Smooth muscle cell (in vitro differentiated cells): ENCODE measurements at regions not wholly inside any gene's neighbourhood (a gene's known extent, or its start where the extent isn't known, plus 50 kb on each side); places are given as distances from the start of the nearest gene placed in this dataset.

ENCODE experiments used
- DNase-seq: peaks from one replicate; lab custom pipeline; 2025; ENCODE audit not compliant: unreplicated experiment; lab: John Stamatoyannopoulos, UW
- H2AFZ ChIP-seq: fragments of 200-600 bp; sonication (generic); 2 replicates; pipeline ENCODE4 v1.6.0; 2016; ENCODE audit warnings: antibody characterized with exemption, low read depth, mild to moderate bottlenecking
- H3F3A ChIP-seq: fragments of 200-600 bp; sonication (generic); 2 replicates; pipeline ENCODE4 v1.6.0; 2017; ENCODE audit warnings: antibody characterized with exemption, low read depth
- H3K27ac ChIP-seq: fragments of 200-600 bp; sonication (generic); 2 replicates; pipeline ENCODE4 v1.5.1; 2016; ENCODE audit warnings: low read depth, mild to moderate bottlenecking
- H3K27me3 ChIP-seq: fragments of 200-600 bp; sonication (generic); 2 replicates; pipeline ENCODE4 v1.6.1; 2016; ENCODE audit warnings: low read depth, mild to moderate bottlenecking
- H3K36me3 ChIP-seq: fragments of 200-600 bp; sonication (generic); 2 replicates; pipeline ENCODE4 v1.5.1; 2016; ENCODE audit warnings: low read depth
- H3K4me1 ChIP-seq: fragments of 200-600 bp; sonication (generic); 2 replicates; pipeline ENCODE4 v1.5.1; 2016; ENCODE audit warnings: low read depth
- H3K4me2 ChIP-seq: fragments of 200-600 bp; sonication (generic); 2 replicates; pipeline ENCODE4 v1.6.0; 2016; ENCODE audit warnings: mild to moderate bottlenecking
- H3K4me3 ChIP-seq: fragments of 200-600 bp; sonication (generic); 2 replicates; pipeline ENCODE4 v1.5.1; 2016; ENCODE audit warnings: mild to moderate bottlenecking
- H3K79me2 ChIP-seq: fragments of 200-600 bp; sonication (generic); 2 replicates; pipeline ENCODE4 v1.6.0; 2016; ENCODE audit warnings: low read depth, mild to moderate bottlenecking
- H3K9ac ChIP-seq: fragments of 200-600 bp; sonication (generic); 2 replicates; pipeline ENCODE4 v1.6.0; 2016; ENCODE audit warnings: low read depth
- H3K9me3 ChIP-seq: fragments of 200-600 bp; sonication (generic); replicated peaks from 2 replicates; pipeline ENCODE4 v1.5.1; 2016; ENCODE audit warnings: low read depth
- H4K20me1 ChIP-seq: fragments of 200-600 bp; sonication (generic); 2 replicates; pipeline ENCODE4 v1.6.0; 2016; ENCODE audit warnings: low read depth
- WGBS: methylation state at CpG from one replicate; pipeline ENCODE4 v1.1.7; 2016; ENCODE audit warnings: low lambda C conversion rate; 5-methylcytosine and 5-hydroxymethylcytosine counted together
- TF ChIP-seq, protein P1 (sequence below): fragments of 200-600 bp; sonication (generic); IDR thresholded peaks from 2 replicates; pipeline ENCODE4 v1.5.1; 2017; ENCODE audit warnings: borderline replicate concordance, mild to moderate bottlenecking, antibody characterized with exemption; ENCODE audit not compliant: insufficient read depth, poor library complexity, severe bottlenecking

GRCh38 chr15:79192462-79193036 is 90.0 kb upstream of the ANKRD34C start:
- Histone ChIP-seq H3K9ac (no peak overlapping the region), H3K79me2 (no peaks in the 10 kb centered on the region), H4K20me1 (no peaks in the 10 kb centered on the region), H3K4me3 (no peak overlapping the region), H3K36me3 (no peaks in the 10 kb centered on the region), H3K9me3 (no peaks in the 10 kb centered on the region), H2AFZ (peak overlapping the region; percentile 1), H3F3A (no peaks in the 10 kb centered on the region), H3K27me3 (no peaks in the 10 kb centered on the region), H3K4me2 (no peak overlapping the region), H3K27ac (no peak overlapping the region), H3K4me1 (peaks cover 4% of the 10 kb centered on the region)
- TF ChIP-seq, protein P1, sequence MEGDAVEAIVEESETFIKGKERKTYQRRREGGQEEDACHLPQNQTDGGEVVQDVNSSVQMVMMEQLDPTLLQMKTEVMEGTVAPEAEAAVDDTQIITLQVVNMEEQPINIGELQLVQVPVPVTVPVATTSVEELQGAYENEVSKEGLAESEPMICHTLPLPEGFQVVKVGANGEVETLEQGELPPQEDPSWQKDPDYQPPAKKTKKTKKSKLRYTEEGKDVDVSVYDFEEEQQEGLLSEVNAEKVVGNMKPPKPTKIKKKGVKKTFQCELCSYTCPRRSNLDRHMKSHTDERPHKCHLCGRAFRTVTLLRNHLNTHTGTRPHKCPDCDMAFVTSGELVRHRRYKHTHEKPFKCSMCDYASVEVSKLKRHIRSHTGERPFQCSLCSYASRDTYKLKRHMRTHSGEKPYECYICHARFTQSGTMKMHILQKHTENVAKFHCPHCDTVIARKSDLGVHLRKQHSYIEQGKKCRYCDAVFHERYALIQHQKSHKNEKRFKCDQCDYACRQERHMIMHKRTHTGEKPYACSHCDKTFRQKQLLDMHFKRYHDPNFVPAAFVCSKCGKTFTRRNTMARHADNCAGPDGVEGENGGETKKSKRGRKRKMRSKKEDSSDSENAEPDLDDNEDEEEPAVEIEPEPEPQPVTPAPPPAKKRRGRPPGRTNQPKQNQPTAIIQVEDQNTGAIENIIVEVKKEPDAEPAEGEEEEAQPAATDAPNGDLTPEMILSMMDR: no peak
- 65% methylated on average over 10 of the region's 10 CpGs for WGBS
- DNase-seq: no peak

- Histone ChIP-seq H4K20me1 (no peaks in the 10 kb centered on the region), H3K36me3 (no peaks in the 10 kb centered on the region), H3K9me3 (no peaks in the 10 kb centered on the region), H3K79me2 (no peaks in the 10 kb centered on the region), H3K9ac (no peak overlapping the region), H3K27me3 (no peaks in the 10 kb centered on the region), H3K27ac (no peak overlapping the region), H2AFZ (no peak overlapping the region), H3K4me3 (no peak overlapping the region), H3K4me2 (no peak overlapping the region), H3K4me1 (peaks cover 4% of the 10 kb centered on the region), H3F3A (no peaks in the 10 kb centered on the region)
- WGBS: 79% methylated on average over 8 of the region's 8 CpGs
- TF ChIP-seq, protein P1: no peak
- no peak for DNase-seq
Observed at GRCh38 chr15:79190093-79190492, 92.4 kb upstream of the ANKRD34C start.

GRCh38 chr15:79186616-79187015 is 95.9 kb upstream of the ANKRD34C start:
- no peaks in the 10 kb centered on the region for H3K9me3 ChIP-seq
- H3K27me3 ChIP-seq: no peaks in the 10 kb centered on the region
- H3K9ac ChIP-seq: no peak overlapping the region
- DNase-seq: no peak
- no peaks in the 10 kb centered on the region for H3K36me3 ChIP-seq
- H3K4me1 ChIP-seq: no peaks in the 10 kb centered on the region
- no peak overlapping the region for H3K4me2 ChIP-seq
- no peaks in the 10 kb centered on the region for H4K20me1 ChIP-seq
- TF ChIP-seq, protein P1: no peak
- no peaks in the 10 kb centered on the region for H3F3A ChIP-seq
- no peak overlapping the region for H2AFZ ChIP-seq
- 88% methylated on average over 8 of the region's 8 CpGs for WGBS
- H3K27ac ChIP-seq: no peak overlapping the region
- no peak overlapping the region for H3K4me3 ChIP-seq
- no peaks in the 10 kb centered on the region for H3K79me2 ChIP-seq

DNA sequence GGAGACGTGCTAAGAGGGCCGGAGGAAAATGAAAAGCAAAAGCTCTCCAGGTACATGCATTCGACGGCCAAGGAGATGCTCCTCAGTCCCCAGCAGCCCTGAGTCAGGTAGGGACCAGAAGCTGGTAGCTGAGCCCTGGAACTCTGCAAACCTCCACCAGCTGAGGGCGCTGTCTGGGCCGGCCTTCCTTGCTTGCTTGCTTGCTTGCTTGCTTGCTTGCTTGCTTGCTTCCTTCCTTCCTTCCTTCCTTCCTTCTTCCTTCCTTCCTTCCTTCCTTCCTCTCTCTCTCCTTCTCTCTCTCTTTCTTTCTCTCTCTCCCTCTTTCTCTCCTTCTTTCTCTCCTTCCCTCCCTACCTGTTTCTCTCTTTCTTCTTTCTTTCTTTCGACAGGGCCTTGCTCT is 94.6 kb upstream of the RASGRF1 start:
- Histone ChIP-seq H4K20me1 (no peaks in the 10 kb centered on the region), H3K27me3 (no peaks in the 10 kb centered on the region), H3K36me3 (no peaks in the 10 kb centered on the region), H3K9me3 (no peaks in the 10 kb centered on the region), H3K9ac (no peak overlapping the region), H3K27ac (no peak overlapping the region), H3F3A (no peaks in the 10 kb centered on the region), H3K4me1 (no peaks in the 10 kb centered on the region), H3K4me2 (no peak overlapping the region), H3K4me3 (no peak overlapping the region), H2AFZ (no peak overlapping the region), H3K79me2 (no peaks in the 10 kb centered on the region)
- TF ChIP-seq, protein P1: peak; percentile 22
- no peak for DNase-seq
- 90% methylated on average over 7 of the region's 7 CpGs for WGBS
